Activated naive CD4-positive, alpha-beta T cell treated with anti-CD3 and anti-CD28 coated beads, Interleukin-2, amount 50 U/mL, for 72 hours (primary cell): ENCODE measurements at regions not wholly inside any gene's neighbourhood (a gene's known extent, or its start where the extent isn't known, plus 50 kb on each side); places are given as distances from the start of the nearest gene placed in this dataset.
A peak's percentile ranks its signal among the peaks of the same experiment; 100 is the strongest.

Experiments
- ATAC-seq, 2 donors: fragments of 150-1000 bp; cut with Tn5 transposase; 2 replicates each; pipeline ENCODE4 v1.10.0; 2021; ENCODE audit warnings: mild to moderate bottlenecking in 2 of 2, moderate library complexity in 2 of 2
- DNase-seq, 2 donors: peaks; one replicate each; pipeline ENCODE4 v3.0.0; 2021 to 2022; ENCODE audit warnings: low spot score in 2 of 2
- H3K27ac Mint-ChIP-seq, 2 donors: one replicate each; pipeline ENCODE4 v1.8.0; 2022; ENCODE audit warnings: mild to moderate bottlenecking in 2 of 2, mixed read lengths in 2 of 2
- H3K36me3 Mint-ChIP-seq, 2 donors: one replicate each; pipeline ENCODE4 v1.8.0; 2022; ENCODE audit warnings: mixed read lengths in 2 of 2
- H3K9me3 Mint-ChIP-seq, 2 donors: one replicate each; pipeline ENCODE4 v1.8.0; 2022; ENCODE audit warnings: mixed read lengths in 2 of 2

DNA sequence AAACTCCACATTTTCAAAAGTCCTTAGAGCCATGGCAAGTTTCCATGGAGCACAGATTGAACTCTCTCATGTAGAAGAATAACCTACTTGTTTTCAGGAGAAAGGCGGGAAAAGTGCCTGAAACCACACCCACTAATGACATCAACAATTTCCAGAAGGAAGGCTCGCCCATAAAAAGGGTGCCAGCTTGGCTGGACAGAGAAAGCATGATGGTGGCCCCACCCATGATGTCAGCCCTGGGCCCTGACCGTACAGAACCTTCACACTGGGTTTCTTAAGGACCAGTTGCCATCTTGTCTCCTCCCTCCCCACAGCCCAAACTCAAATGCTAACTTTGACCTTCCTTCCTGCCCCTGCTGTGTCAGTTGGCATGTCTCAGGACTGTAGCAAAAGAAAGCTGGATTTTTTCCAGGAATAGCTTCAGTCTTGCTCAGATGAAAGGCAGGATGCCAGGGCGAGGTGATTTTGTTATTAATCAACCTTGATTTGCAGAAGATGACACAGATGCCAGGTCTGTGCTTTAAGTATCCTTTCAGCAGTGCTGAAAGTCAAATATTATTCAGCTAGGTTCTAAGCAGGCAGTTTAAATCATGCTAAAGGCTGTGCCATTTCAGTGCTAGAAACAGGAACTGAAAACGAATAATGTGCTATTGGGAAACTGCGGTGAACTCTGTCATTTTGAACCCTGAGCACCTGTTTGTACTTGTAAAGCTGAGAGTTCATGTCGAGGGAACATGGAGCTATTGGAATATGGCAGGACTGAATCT is 89.5 kb upstream of the RFC3 start:
- DNase-seq (no peak), ATAC-seq (peak in 1 of 2 donors; percentile 67)
- Mint-ChIP-seq H3K9me3 (no peaks in the 10 kb centered on the region), H3K36me3 (peaks cover 1 to 5% of the 10 kb centered on the region in 2 donors), H3K27ac (no peak overlapping the region)

DNA sequence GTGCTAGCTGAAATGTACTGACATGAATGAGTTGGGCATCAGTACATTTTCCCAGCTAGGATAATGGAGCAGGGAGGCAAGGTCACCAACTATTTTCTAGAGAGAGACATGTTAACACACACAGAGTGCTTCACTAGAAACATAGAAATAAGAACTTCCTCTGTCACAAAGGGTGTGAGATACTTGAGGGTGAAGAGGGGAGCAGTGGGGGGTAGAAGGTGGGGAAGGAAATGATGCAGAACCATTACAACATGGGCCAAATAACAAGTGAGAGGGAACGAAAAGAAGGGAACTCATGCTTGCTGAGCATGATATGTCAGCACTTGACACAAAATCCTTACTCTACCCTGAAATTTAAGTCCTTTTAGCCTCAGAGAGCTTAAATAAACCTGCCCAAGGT is 87.8 kb upstream of the RFC3 start:
- ATAC-seq (no peak), DNase-seq (no peak)
- no peaks in the 10 kb centered on the region for H3K36me3 Mint-ChIP-seq
- H3K9me3 Mint-ChIP-seq = no peaks in the 10 kb centered on the region
- H3K27ac Mint-ChIP-seq = no peak overlapping the region

DNA sequence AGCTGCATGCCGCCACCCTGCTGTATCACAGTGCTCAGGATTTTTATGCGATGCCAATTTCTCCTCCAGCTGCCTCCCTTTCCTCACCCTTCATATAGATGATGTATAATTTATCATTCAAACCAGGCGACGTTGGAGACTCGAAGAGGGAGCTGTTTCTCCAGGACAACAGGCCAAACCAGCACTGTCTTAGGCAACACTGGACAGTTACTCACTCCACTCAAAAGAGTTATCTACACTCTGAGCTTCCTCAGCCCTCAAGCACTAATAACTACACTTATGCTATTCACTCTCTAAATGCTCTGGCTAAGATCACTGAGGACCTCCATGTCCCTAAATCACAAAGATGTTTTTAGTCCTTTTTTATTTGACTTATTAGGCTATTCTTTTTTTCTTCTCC is 87.3 kb upstream of the RFC3 start:
- Mint-ChIP-seq H3K36me3 (no peaks in the 10 kb centered on the region), H3K27ac (peak overlapping the region in 1 of 2 donors; percentile 67), H3K9me3 (no peaks in the 10 kb centered on the region)
- ATAC-seq (no peak), DNase-seq (no peak)

DNA sequence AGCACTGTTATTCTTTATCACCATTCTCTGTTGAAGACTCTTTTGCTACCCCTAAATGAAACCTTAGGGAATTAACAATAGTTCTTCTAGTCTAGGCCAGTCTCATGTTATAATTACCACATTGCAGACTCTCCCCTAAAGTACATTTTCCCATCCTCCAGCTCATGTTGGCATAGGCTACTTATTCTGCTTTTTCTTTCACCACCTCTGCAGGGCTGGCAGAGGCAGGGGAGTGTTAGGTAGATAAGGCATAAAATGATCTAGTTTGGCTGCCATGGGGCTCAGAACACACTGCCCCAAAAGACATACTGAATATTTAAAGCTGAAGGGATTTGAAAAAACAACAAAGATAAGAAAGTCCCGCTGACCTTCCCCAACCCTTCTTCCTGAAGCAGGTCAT is 82.7 kb upstream of the RFC3 start:
- DNase-seq (no peak), ATAC-seq (no peak)
- Mint-ChIP-seq H3K9me3 (peaks cover 4 to 8% of the 10 kb centered on the region in 2 donors), H3K36me3 (no peaks in the 10 kb centered on the region), H3K27ac (no peak overlapping the region)

DNA sequence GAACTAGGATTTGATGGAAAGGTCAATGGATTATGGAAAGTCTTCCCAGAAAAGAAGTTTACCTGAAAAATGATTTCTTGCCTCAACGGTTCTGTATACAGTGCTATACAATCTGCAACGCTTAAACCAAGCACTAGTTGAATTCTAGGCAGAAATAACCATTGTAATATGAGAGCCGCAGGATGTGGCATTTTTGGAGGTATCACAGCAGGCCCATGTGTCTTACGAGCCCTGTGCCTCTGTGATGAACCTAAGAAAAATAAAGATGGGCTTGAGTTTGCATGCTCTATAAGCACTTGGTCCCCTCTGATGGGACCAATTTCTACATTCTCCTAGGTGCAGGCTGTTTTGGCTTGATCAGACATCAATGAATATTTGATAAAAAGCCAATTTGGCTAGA is 78.7 kb upstream of the RFC3 start:
- Mint-ChIP-seq H3K36me3 (peaks cover 0 to 6% of the 10 kb centered on the region in 2 donors), H3K9me3 (peaks cover 8 to 18% of the 10 kb centered on the region in 2 donors), H3K27ac (no peak overlapping the region)
- DNase-seq (no peak), ATAC-seq (no peak)

DNA sequence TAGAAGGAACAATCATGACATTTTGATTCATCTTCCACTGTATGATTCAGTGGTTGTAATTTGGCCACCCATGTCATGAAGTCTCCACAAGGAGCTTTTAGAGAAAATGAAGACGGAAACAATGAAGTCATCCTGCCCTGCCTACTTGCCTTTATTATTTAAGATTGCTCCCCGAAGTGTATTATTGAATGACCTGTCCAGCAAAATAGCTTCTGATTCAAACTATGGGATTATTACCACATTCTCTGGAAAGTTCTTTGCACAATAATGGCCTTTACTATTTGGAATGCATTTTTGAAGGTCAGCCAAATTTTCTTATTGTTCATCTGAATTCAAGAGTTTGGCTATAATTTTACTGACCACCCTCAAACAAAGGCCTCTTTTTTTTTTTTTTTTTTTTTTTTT is 77.8 kb upstream of the RFC3 start:
- H3K27ac Mint-ChIP-seq = no peak overlapping the region
- peaks cover 0 to 6% of the 10 kb centered on the region in 2 donors for H3K36me3 Mint-ChIP-seq
- no peak for DNase-seq
- H3K9me3 Mint-ChIP-seq = peaks cover 8 to 18% of the 10 kb centered on the region in 2 donors
- no peak for ATAC-seq

DNA sequence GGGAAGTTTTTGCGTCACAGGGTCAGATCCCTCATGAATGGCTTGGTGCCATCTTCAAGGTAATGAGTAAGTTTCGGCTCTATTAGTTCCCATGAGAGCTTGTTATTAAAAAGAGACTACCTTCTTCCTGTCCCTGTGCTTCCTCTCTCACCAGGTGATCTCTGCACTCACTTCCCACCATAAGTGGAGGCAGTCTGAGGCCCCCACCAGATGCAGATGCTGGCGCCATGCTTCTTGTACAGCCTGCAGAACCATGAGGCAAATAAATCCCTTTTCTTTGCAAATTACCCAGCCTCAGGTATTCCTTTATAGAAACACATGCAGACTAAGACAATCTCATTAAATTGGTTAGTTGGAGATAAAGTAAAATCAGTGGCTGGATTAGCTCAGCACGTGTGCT is 75.6 kb upstream of the RFC3 start:
- peak overlapping the region in 1 of 2 donors; percentile 69 for H3K27ac Mint-ChIP-seq
- peaks cover 4 to 10% of the 10 kb centered on the region in 2 donors for H3K9me3 Mint-ChIP-seq
- DNase-seq (no peak), ATAC-seq (no peak)
- peaks cover 0 to 6% of the 10 kb centered on the region in 2 donors for H3K36me3 Mint-ChIP-seq

DNA sequence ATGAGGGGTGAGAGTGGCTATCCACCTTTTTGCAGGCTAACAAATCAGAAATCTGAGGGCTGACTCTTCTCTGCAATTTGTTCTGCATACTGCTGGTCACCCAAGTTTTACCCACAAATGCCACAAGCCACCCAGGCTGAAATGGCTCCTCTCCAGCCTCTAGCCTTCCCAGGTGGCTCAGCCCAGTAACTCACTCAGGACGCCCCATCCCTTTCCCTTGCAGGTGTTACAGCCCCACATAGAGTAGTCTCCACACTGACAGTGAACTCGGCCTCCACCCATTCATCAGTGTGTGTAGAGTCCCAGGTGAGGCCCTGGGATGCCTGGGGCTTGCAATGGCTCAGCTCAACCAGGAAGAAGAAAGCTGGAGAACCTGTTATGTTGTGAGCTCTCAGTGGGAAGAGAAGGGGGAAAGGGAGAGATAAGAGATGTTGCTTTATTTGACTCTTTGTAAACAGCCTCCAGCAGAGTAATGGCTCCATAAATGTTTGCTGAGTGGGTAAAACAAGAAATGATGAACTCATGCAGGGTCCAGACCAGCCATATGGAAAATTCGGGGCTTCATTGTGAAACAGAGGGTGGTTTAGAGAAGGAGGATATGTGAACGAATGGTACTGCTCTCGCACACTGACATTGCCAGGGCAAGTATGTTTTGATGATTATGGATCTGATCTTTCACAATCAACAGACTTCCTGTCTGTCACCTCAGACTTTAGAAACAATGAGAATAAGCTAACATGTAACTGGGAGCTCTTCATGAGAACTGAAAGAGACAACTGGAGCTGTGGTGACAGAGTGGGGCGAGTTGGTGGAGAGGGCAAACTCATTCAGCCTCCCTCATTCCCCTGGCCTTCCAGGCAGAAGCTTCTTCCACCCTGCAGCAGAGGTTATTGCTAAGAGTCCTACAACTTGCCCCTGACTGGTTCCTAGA is 74.2 kb upstream of the RFC3 start:
- ATAC-seq (peak; percentile 74 to 80), DNase-seq (no peak)
- Mint-ChIP-seq H3K9me3 (peaks cover 4 to 10% of the 10 kb centered on the region in 2 donors), H3K27ac (peak overlapping the region; percentile 69), H3K36me3 (peaks cover 0 to 6% of the 10 kb centered on the region in 2 donors)

DNA sequence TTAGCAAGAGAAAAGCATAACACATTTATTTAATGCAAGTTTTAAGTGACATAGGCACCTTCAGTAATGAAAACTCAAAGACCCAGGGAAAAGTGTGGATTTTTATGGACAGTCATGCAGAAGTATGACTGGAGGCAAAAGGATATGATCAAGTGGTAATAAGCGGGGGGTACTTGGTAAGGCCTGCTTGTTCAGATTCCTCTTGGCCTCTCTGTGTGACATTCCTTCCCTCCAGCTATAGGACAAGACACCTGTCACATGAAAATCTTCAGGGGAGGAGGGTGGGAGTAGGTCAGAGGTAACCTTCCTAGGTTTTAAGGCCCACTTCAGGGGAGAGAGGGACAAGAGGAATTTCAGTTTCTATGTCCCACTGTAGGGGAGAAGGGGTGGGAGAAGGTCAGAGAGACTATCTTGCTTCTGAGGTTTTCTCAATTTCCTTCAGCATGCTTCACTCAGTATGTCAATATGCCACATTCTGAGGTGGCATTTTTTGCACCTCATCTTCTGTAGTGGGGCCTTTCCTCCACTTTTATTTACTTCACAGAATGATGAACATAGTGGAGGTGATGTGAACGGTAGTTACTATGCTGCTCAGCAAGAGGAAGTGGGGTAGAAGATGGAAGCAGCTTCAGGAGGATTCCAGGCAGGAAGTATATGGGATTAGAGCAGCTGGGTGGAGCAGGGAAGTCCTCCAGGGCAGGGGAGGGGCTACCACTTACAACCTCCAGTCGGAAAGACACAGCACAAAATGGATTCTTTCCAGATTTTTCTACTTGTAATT is 73.2 kb upstream of the RFC3 start:
- peak overlapping the region in 1 of 2 donors; percentile 69 for H3K27ac Mint-ChIP-seq
- ATAC-seq (no peak), DNase-seq (no peak)
- peaks cover 4 to 10% of the 10 kb centered on the region in 2 donors for H3K9me3 Mint-ChIP-seq
- H3K36me3 Mint-ChIP-seq = peaks cover 0 to 6% of the 10 kb centered on the region in 2 donors

DNA sequence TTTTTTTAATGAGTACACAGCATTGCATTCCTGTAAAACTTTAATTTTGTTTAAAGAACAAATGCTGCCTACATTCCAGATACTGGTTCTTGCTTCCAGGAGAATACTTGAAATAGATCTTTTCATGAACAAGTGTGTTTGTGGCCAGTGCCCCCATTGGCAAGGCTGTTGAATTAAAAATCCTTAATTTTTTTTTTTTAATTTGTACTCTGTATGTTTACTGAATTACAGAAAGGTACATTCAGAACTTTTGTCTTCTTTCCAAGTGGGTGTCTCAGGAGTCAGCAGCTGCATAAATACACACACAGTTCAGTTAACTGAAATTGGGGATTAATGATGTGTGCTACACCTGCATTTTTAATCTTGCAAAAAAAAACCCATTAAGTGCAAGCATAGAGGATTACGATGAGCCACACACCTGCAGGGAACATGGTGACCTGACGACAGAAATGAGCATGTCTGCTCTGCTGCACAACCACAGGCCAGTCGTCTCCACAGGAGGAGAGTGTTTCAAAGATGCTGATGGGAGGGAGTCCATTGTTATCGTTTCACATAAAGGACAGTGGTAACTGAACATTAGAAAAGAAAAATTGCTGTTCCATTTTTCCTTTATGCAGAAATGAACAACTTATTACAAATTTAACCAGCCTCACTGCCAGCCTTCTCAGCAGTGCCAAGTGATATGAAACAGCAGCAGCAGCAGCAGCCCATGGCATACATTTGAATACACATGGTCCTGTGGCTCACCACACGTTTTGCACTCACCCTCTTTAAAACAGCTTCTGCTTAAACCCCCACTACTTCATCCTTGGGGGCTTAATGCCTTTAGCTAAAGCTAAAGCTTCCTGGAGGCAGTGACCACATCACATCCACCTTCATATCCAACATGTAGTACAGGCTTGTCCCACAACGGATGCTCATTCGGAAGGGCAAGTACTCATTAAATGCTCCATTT is 72.3 kb upstream of the RFC3 start:
- ATAC-seq = no peak
- peaks cover 4 to 10% of the 10 kb centered on the region in 2 donors for H3K9me3 Mint-ChIP-seq
- no peak for DNase-seq
- H3K36me3 Mint-ChIP-seq = peaks cover 0 to 6% of the 10 kb centered on the region in 2 donors
- H3K27ac Mint-ChIP-seq = no peak overlapping the region

DNA sequence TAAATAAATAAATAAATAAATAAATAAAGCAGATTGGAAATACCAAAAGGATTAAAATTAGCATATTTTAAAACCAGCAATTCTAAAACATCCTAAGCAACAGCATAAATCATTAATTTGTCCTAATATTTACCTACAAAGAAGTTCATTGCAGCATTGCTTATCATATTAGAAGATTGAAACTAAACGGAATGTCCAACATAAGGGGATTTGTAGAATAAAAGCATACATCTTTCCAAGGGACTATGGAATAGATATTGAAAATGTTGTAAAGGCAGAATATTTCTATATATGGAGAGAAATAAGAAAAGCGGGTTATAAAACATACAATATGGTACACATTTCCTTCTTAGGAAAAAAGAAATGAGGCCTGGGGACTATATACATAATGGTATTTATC is 71.1 kb upstream of the RFC3 start:
- no peak for DNase-seq
- no peak for ATAC-seq
- Mint-ChIP-seq H3K27ac (no peak overlapping the region), H3K9me3 (peaks cover 2 to 7% of the 10 kb centered on the region in 2 donors), H3K36me3 (peaks cover 0 to 6% of the 10 kb centered on the region in 2 donors)

DNA sequence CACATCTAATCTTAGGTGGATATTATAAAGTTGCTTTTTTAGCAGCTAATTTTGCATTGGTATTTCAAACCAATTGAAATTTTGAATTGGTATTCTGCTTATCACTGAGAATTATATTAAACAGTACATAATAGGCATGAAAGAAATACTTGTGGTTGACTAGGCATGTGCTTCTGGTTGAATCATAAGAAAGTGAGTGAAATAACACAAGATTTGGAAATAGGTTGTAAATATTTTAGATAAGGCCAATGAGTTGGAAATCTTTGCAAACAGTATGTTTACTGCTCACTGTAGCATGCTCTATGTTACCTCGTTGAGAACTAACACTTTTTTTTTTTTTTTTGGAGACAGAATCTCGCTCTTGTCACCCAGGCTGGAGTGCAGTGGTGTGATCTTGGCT is 66.8 kb upstream of the RFC3 start:
- Mint-ChIP-seq H3K9me3 (no peaks in the 10 kb centered on the region), H3K36me3 (no peaks in the 10 kb centered on the region), H3K27ac (no peak overlapping the region)
- DNase-seq = no peak
- ATAC-seq = no peak

DNA sequence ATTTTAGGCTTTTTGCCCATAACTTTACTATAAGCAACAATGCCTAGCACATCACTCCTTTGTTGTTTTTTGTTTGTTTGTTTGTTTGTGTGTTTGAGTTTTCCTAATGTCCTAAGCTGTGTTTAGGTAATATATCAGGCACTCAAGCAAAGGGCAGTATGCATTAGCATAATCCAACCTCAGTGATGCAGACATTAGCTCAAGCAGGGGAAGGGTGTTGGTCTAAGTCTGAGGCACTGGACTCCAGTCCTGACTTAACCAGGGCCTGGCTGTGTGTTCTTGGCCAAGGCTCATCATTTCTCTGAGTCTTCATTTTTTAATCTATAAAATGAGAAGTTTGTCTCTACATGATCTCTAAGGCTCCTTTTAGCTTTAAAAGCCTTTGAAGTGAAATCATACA is 65.9 kb upstream of the RFC3 start:
- DNase-seq (no peak), ATAC-seq (no peak)
- Mint-ChIP-seq H3K9me3 (no peaks in the 10 kb centered on the region), H3K27ac (no peak overlapping the region), H3K36me3 (no peaks in the 10 kb centered on the region)

DNA sequence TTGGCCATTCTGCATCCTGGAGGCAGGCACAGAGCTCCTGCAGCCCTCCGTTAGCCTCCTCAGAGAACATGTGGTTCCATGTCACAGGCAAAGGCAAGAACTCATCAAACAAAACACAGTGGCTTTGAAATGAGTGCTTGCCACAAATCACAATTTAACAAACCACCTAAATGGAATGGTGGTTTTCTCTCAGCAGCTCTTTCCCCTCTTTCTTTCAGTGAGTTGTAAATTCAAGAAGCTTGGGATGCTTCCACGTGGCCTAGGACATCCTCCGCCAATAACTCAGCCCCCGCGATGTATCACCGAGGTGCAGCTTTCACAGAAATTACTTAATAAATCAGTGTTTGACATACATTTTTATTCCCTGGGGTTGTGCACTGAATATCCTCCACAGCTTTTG is 65.4 kb upstream of the RFC3 start:
- ATAC-seq (no peak), DNase-seq (no peak)
- Mint-ChIP-seq H3K27ac (no peak overlapping the region), H3K36me3 (no peaks in the 10 kb centered on the region), H3K9me3 (no peaks in the 10 kb centered on the region)

DNA sequence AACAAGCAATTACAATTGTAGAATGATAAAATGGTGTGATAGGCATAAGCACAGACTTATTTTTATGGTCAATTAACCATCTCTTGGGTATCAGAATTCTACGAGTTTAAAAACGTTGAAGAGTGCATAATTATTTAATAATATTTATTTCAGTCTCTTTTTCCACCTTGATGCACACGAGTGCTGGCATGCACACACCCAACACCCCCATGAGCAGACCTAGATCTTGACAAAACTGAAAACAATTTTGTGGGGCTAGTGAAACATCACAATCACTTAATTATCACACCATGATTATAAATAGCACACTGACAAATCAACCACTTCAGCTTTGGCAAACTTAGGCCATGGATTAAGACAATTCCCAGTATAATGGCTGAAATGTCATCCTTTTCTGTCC is 61.0 kb upstream of the RFC3 start:
- Mint-ChIP-seq H3K9me3 (no peaks in the 10 kb centered on the region), H3K27ac (no peak overlapping the region), H3K36me3 (no peaks in the 10 kb centered on the region)
- ATAC-seq = no peak
- DNase-seq = no peak

DNA sequence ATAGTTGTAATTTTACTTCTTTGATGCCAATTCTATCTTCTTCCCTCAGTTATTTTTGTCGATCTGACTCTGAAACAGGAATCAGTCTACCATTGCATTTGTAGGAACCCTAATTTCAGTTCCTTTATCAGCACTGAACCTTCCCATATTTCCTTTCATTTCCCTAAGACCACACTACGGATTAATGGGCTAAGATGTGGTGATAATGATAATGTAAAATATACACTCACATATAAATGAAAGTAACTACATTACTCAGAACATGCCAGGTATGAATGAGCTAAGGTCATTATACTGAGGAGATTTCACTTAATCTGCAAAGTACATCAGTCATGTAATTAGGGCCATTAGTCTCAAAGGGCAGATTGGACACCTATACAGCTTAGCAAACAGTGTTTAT is 60.2 kb upstream of the RFC3 start:
- H3K9me3 Mint-ChIP-seq = no peaks in the 10 kb centered on the region
- DNase-seq (no peak), ATAC-seq (no peak)
- no peaks in the 10 kb centered on the region for H3K36me3 Mint-ChIP-seq
- no peak overlapping the region for H3K27ac Mint-ChIP-seq
